GM21737 (cell line): ENCODE measurements at regions not wholly inside any gene's neighbourhood (a gene's known extent, or its start where the extent isn't known, plus 50 kb on each side); places are given as distances from the start of the nearest gene placed in this dataset.
"Not testable (repeated sequence)": the region's sequence is repeated elsewhere in the genome, so short reads cannot be mapped to it uniquely, and the experiment has no call there.

Experiments
- ATAC-seq: cut with Tn5 transposase; IDR thresholded peaks from one replicate; pipeline ENCODE4 v1.9.1; 2021; ENCODE audit warnings: mild to moderate bottlenecking, moderate library complexity; ENCODE audit not compliant: unreplicated experiment

DNA sequence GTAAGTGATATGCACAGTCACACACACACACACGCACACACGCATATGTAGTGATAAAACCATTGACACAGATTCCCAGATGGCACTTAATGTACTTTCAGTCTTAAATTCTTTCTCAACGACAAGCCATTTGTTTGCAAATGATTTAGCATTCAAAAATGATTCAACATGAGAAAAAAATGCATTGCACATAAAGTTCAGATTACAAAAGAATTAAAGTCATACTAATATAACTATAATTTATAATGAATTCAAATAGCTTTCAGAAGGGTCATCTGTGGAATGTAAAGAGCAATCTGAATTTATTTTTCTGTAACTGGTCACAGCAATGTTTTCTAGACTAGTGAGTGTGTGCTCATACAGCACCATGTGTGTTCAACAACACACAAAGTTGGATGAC lies 521.6 kb upstream of the ZNF337 start:
- ATAC-seq = no peak

DNA sequence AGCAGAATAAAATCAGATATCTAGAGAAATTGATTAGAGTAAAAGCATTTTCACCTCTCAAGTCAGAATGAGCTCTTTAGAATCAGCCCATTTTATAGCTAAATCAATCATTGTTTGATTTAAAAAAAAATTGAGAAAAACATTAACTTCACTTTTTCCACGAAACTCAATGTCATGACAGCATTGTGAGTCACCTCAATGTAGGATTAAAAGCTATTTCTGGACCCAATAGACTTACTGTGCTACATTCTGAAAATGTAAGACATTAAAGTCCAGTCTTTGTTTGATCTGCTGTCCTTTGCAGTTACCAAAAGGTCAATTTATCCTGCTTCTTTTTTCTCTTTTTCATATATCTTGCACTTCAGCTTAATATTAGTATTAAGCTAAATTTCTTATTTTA lies 519.4 kb upstream of the ZNF337 start:
- no peak for ATAC-seq

- no peak for ATAC-seq
Observed at GRCh38 chr20:26214991-26215390, 518.3 kb upstream of the ZNF337 start.

GRCh38 chr20:26209171-26209941 lies 512.7 kb upstream of the ZNF337 start:
- no peak for ATAC-seq

- ATAC-seq = no peak
Observed at GRCh38 chr20:26208296-26209091, 511.8 kb upstream of the ZNF337 start.

- ATAC-seq = not testable (repeated sequence)
Observed at GRCh38 chr20:26207967-26208295, 511.3 kb upstream of the ZNF337 start.

DNA sequence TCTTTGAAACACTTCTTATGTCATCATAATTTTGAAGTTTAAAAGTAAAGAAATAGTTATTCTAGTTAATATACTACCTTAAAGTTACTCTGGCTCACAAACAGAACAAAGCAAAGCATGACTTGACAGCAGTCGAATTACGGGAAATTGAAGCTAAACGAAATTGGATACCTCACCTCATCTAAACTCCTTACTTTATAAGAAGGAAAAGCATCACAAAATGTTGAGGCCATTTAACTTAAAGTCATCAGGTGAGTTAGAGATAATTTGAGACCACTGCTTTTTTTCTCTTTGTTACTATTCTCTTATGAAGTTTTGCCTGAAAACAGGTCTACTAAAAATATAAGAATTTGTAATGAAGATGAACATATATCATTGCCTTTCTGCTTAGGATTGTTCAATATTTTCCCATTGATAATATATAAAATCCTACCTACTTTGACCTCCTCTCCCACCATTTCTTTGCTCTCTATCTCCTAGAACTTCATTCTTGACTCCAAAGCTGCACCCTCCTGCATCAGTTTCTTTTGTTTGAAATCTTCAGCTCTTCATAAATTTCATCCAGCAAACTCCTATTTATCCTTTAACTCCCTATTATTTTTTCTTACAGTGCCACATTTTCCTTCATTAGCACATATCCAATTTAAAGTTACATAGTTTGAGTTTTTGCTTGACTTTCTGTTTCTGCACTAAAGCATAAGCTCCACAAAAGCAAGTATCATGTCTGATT lies 510.7 kb upstream of the ZNF337 start:
- ATAC-seq = no peak

DNA sequence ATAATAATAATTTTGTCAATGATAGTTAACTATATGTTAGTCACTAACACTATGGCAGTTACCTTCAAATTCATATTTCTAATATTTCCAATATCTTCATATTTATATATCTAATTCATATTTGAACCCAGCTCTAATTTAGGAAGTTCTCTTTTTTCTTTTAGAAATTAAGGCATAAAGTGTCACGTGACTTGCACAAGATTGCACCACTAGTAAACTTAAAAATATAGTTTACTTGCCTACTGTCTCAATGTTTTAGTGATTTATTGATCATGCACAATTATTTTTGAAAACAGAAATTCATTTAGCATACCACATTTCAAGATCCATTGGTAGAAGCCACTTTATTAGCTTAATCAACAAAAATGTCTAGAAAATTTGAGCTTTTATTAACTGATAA lies 508.7 kb upstream of the ZNF337 start:
- ATAC-seq = no peak

- not testable (repeated sequence) for ATAC-seq
Observed at GRCh38 chr20:26201026-26201425, 504.4 kb upstream of the ZNF337 start.

- not testable (repeated sequence) for ATAC-seq
Observed at GRCh38 chr20:26187329-26187728, 490.7 kb upstream of the ZNF337 start.

- not testable (repeated sequence) for ATAC-seq
Observed at GRCh38 chr20:26183720-26184119, 487.1 kb upstream of the ZNF337 start.

GRCh38 chr20:26181364-26181763 lies 484.7 kb upstream of the ZNF337 start:
- not testable (repeated sequence) for ATAC-seq

DNA sequence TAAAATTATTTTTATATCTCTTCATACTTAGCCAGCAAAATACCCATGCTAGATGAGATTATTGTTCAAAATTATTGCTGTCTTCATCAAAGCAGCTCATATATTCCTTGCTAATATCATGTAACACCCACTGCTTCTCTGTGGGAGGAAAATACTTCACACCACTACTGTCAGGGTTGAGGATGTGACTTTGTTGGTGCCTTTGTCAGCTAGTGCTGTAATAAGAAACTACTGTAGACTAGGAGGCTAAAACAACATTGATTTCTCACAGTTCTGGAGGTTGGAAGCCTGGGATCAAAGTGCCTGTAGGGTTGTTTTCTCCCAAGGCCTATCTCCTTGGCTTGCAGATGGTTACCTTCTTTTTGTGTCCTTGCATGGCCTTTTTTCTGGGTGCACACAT lies 475.2 kb upstream of the ZNF337 start:
- not testable (repeated sequence) for ATAC-seq

GRCh38 chr20:26169506-26169905 lies 472.9 kb upstream of the ZNF337 start:
- ATAC-seq = no peak

DNA sequence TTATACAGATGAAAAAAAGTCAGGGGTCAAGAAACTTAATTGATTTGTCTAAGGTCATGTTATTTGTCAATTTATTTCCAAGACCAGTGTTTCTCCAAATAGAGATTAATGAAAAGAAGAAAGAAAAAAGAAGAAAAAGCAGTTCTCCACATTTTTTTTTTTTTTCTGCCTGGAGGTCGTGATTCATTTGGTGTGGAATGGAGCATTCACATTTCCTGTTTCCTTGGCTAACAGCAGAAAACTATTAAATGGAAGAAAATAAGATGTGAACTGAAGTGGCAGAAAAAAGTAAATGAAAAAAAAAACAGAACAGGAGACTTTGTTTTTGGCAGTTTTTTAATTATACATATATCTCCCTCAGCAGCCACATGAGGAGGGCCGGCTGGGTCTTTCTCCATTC lies 470.8 kb upstream of the ZNF337 start:
- ATAC-seq = no peak

DNA sequence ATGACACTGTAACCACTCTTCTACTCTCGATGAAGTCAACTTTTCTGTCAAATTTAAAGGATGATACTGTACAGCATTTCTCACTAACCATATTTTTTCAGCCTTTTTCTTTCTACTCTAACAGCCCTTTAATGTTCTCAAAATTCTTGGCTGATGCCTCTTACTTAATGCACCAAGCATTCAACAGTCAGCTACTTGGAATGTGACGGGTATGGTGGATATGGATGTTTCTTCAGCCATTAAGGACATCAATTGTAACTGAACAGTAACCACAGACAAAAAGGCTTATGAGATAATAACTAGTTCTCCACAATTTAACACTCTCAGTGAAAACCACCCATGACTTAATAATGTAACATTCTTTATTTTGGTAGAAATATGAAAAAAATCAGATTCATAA lies 467.2 kb upstream of the ZNF337 start:
- ATAC-seq = no peak

DNA sequence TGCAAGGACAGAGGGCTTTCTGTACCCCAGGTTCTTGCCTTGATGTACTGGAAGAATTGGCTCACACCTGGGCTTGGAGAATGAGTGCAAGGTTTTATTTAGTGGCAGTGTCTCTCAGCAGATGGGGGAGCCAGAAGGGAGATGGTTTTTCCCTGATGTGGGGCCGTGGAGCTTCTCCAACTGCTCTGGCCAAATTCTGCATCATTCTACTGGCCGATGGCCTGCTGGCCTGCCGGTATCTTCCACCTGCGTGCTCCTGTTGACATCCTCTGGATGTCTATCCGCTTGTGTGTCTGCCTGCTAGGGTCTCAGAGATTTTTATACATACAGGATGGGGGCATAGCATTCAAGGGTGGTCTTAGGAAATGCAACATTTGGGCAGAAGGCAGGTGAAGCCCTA lies 466.5 kb upstream of the ZNF337 start:
- not testable (repeated sequence) for ATAC-seq

DNA sequence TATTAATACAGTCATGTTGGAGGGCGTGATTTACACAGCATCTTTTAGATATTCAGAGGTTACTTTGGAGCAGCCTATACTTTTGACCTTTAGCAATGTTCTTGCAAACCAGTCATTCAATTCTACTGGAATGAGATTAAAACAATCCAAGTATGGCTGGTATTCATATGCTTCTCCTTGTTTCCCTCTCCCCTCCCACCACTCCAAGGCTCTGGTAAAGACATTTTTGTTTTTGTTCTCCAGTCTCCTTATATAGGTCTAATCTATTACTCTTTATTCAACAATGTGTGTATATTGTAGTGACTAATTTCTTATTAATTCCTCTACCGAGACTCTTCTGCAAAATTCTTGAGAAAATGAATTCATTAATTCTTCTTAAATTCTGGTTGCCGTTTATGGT lies 465.1 kb upstream of the ZNF337 start:
- not testable (repeated sequence) for ATAC-seq

DNA sequence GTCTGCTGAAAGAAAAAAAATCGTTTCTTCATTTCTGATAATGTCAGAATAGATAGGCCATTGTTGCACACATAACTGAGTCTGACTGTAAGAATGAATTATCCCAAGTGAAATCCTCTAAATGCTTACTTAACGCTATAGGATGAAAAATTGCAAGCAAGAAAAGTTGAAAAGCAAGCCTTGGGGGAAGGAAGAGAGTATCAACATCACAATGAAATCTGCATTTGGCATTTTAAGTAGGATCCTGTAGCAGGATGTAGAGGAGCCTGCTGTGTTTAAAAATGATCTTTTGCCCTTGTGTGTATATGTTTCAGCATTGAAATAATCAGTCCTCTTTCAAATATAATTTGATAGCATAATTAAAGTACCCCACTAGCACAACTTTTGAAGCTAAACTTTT lies 464.3 kb upstream of the ZNF337 start:
- ATAC-seq = not testable (repeated sequence)

- ATAC-seq = no peak
Observed at GRCh38 chr20:26154224-26154623, 457.6 kb upstream of the ZNF337 start.

- no peak for ATAC-seq
Observed at GRCh38 chr20:26135325-26136110, 438.9 kb upstream of the ZNF337 start.
